ENCODE measurements at regions not wholly inside any gene's neighbourhood (a gene's known extent, or its start where the extent isn't known, plus 50 kb on each side); places are given as distances from the start of the nearest gene placed in this dataset.

GRCh38 chr5:36495611-36496010 lies 110.8 kb upstream of the SLC1A3 start:
- no peak for TF ChIP-seq CTCF (IDR thresholded peaks at IDR 0.05)
- TF ChIP-seq POLR2A (IDR thresholded peaks at IDR 0.05) = no peak
- no peak for TF ChIP-seq EP300 (IDR thresholded peaks at IDR 0.05)

All from tibial nerve (tissue), 4 donors.